ENCODE measurements at regions not wholly inside any gene's neighbourhood (a gene's known extent, or its start where the extent isn't known, plus 50 kb on each side); places are given as distances from the start of the nearest gene placed in this dataset.

DNA sequence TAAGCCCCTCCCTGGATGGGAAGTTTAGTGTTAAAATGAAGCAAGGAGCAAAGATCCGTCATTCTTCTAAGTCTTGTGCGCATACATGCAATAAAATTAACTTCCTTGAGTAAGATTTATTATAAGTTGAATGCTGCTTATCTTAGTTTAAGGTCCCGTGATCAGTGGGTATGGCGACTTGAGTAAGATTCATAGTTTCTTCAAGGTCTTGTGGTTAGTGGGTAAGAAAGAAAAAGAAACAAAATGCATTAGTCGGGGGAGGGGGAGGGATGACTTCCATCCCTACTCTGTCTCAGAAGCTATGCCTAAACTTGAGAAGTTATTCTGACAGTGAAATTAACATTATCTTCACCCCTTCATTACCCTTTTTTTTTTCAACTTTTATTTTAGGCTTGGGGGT lies 127.3 kb upstream of the MAGEB16 start:
- no peaks in the 10 kb centered on the region for H3K9me3 ChIP-seq (replicated peaks in 1 of 3)
- H3K27ac ChIP-seq = no peak overlapping the region
- DNase-seq = no peak
- TF ChIP-seq POLR2A (IDR thresholded peaks at IDR 0.05) = no peak
- TF ChIP-seq, protein P1, sequence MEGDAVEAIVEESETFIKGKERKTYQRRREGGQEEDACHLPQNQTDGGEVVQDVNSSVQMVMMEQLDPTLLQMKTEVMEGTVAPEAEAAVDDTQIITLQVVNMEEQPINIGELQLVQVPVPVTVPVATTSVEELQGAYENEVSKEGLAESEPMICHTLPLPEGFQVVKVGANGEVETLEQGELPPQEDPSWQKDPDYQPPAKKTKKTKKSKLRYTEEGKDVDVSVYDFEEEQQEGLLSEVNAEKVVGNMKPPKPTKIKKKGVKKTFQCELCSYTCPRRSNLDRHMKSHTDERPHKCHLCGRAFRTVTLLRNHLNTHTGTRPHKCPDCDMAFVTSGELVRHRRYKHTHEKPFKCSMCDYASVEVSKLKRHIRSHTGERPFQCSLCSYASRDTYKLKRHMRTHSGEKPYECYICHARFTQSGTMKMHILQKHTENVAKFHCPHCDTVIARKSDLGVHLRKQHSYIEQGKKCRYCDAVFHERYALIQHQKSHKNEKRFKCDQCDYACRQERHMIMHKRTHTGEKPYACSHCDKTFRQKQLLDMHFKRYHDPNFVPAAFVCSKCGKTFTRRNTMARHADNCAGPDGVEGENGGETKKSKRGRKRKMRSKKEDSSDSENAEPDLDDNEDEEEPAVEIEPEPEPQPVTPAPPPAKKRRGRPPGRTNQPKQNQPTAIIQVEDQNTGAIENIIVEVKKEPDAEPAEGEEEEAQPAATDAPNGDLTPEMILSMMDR (IDR thresholded peaks at IDR 0.05) = no peak
- no peak overlapping the region for H3K4me3 ChIP-seq
- intact Hi-C loops (cut with DNase I) = no loop called here
- WGBS, 4 donors = 49 to 67% (median 60%) methylated on average over 5 of the region's 5 CpGs
- H3K4me1 ChIP-seq (replicated peaks in 1 of 2) = no peaks in the 10 kb centered on the region
- H3K27me3 ChIP-seq = peaks cover 6% of the 10 kb centered on the region
- no peaks in the 10 kb centered on the region for H3K36me3 ChIP-seq (replicated peaks in 1 of 2)

DNA sequence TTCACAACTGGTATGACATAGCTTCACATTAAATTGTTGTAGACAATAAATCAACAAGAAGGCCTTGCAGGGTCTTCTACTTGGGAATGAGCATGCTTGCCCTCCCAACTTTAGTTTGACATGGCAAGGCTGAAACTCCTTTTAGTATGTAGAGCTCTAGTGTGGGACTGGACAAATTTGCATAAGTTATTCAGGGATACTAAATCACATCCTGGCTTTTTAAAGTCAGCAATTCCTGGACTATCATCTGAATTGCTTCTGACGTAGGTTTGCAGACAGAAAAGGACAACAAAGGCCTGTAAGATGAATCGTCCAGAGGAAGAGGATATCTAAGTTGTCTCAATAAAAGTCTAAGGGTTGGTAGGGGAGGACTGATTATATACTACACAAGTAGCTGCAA lies 123.0 kb upstream of the MAGEB16 start:
- TF ChIP-seq, protein P1 (IDR thresholded peaks at IDR 0.05) = no peak
- TF ChIP-seq POLR2A (IDR thresholded peaks at IDR 0.05) = no peak
- DNase-seq = no peak
- intact Hi-C loops (cut with DNase I) = no loop called here
- no peak overlapping the region for H3K4me3 ChIP-seq
- no peak overlapping the region for H3K27ac ChIP-seq
- no peaks in the 10 kb centered on the region for H3K27me3 ChIP-seq
- 31 to 42% (median 40%) methylated on average over 2 of the region's 2 CpGs for WGBS, 4 donors
- H3K4me1 ChIP-seq (replicated peaks in 1 of 2) = no peaks in the 10 kb centered on the region
- no peaks in the 10 kb centered on the region for H3K9me3 ChIP-seq (replicated peaks in 1 of 3)
- no peaks in the 10 kb centered on the region for H3K36me3 ChIP-seq (replicated peaks in 1 of 2)

GRCh38 chrX:35680940-35681346 lies 117.2 kb upstream of the MAGEB16 start:
- 77 to 87% (median 84%) methylated on average over 3 of the region's 3 CpGs for WGBS, 4 donors
- no peaks in the 10 kb centered on the region for H3K36me3 ChIP-seq (replicated peaks in 1 of 2)
- no peaks in the 10 kb centered on the region for H3K4me1 ChIP-seq (replicated peaks in 1 of 2)
- DNase-seq = no peak
- TF ChIP-seq, protein P1 (IDR thresholded peaks at IDR 0.05) = no peak
- no peak for TF ChIP-seq POLR2A (IDR thresholded peaks at IDR 0.05)
- no peaks in the 10 kb centered on the region for H3K9me3 ChIP-seq (replicated peaks in 1 of 3)
- H3K27ac ChIP-seq = no peak overlapping the region
- H3K4me3 ChIP-seq = no peak overlapping the region
- no peaks in the 10 kb centered on the region for H3K27me3 ChIP-seq
- intact Hi-C loops (cut with DNase I) = no loop called here

GRCh38 chrX:35682476-35682875 lies 115.7 kb upstream of the MAGEB16 start:
- H3K4me1 ChIP-seq (replicated peaks in 1 of 2) = no peaks in the 10 kb centered on the region
- no peak overlapping the region for H3K4me3 ChIP-seq
- TF ChIP-seq POLR2A (IDR thresholded peaks at IDR 0.05) = no peak
- intact Hi-C loops (cut with DNase I) = no loop called here
- no peaks in the 10 kb centered on the region for H3K27me3 ChIP-seq
- H3K27ac ChIP-seq = no peak overlapping the region
- H3K36me3 ChIP-seq (replicated peaks in 1 of 2) = no peaks in the 10 kb centered on the region
- 33 to 66% (median 54%) methylated on average over 1 to 2 of the region's 2 CpGs for WGBS, 4 donors
- no peak for DNase-seq
- no peaks in the 10 kb centered on the region for H3K9me3 ChIP-seq (replicated peaks in 1 of 3)

DNA sequence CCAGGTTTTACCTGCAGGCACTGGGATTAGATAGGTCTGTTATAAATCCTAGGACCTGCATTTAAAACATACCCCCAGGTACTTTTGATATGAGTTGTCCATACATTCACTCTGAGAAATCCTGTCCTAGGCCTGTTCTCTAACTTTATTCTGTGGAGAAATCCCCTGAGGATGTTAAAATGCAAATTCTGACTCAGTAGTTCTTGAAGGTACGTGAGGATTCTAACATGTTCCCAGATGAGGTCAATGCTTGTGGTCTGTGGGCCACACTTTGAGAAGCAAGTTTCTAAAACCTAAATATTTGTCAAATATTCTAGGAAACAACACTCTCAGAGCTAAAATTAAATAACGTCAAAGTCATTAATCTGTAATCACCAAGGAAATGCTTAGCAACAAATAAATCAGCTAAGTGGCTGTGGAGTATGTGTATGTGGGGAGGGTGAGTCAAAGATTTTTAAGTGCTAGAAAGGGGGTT lies 101.3 kb upstream of the MAGEB16 start:
- no peaks in the 10 kb centered on the region for H3K36me3 ChIP-seq (replicated peaks in 1 of 2)
- WGBS, 4 donors = 53 to 73% (median 72%) methylated on average over 2 of the region's 2 CpGs
- H3K9me3 ChIP-seq (replicated peaks in 1 of 3) = no peaks in the 10 kb centered on the region
- intact Hi-C loops (cut with DNase I) = no loop called here
- H3K27me3 ChIP-seq = peaks cover 16% of the 10 kb centered on the region
- H3K4me3 ChIP-seq = no peak overlapping the region
- no peak for DNase-seq
- H3K27ac ChIP-seq = no peak overlapping the region
- no peaks in the 10 kb centered on the region for H3K4me1 ChIP-seq (replicated peaks in 1 of 2)
- no peak for TF ChIP-seq POLR2A (IDR thresholded peaks at IDR 0.05)
- TF ChIP-seq, protein P1 (IDR thresholded peaks at IDR 0.05) = no peak

All from adrenal gland (tissue), 9 donors.